Trophoblast cell (in vitro differentiated cells and primary cell): ENCODE measurements at regions not wholly inside any gene's neighbourhood (a gene's known extent, or its start where the extent isn't known, plus 50 kb on each side); places are given as distances from the start of the nearest gene placed in this dataset.

Experiments
- DNase-seq, 2 donors: peaks; one replicate each; pipeline ENCODE4 v3.0.0-alpha.2; 2016
- H2AFZ ChIP-seq: 2 replicates; pipeline ENCODE4 v1.6.1; 2013; ENCODE audit warnings: low read length, moderate library complexity, mild to moderate bottlenecking; ENCODE audit not compliant: insufficient read depth, poor library complexity
- H2AK5ac ChIP-seq: 2 replicates; pipeline ENCODE4 v1.6.1; 2013; ENCODE audit warnings: mild to moderate bottlenecking, low read length
- H2BK120ac ChIP-seq: 2 replicates; pipeline ENCODE4 v1.6.1; 2013; ENCODE audit warnings: low read length, mild to moderate bottlenecking, moderate library complexity; ENCODE audit not compliant: insufficient read depth, poor library complexity
- H2BK12ac ChIP-seq: 2 replicates; pipeline ENCODE4 v1.6.1; 2013; ENCODE audit warnings: mild to moderate bottlenecking, low read length, moderate library complexity
- H2BK5ac ChIP-seq: 2 replicates; pipeline ENCODE4 v1.6.1; 2013; ENCODE audit warnings: low read length, low read depth, moderate library complexity, mild to moderate bottlenecking; ENCODE audit not compliant: poor library complexity
- H3K14ac ChIP-seq: 2 replicates; pipeline ENCODE4 v1.6.1; 2013; ENCODE audit warnings: mild to moderate bottlenecking, low read length
- H3K18ac ChIP-seq: 2 replicates; pipeline ENCODE4 v1.6.1; 2013; ENCODE audit warnings: mild to moderate bottlenecking, low read length
- H3K23ac ChIP-seq: 2 replicates; pipeline ENCODE4 v1.6.1; 2013; ENCODE audit warnings: low read length
- H3K27ac ChIP-seq: 2 replicates; pipeline ENCODE4 v1.5.1; 2013; ENCODE audit warnings: low read depth, mild to moderate bottlenecking, inconsistent platforms, low read length, moderate library complexity
- H3K27me3 ChIP-seq: 2 replicates; pipeline ENCODE4 v1.6.1; 2013; ENCODE audit warnings: inconsistent platforms, mild to moderate bottlenecking, low read length, moderate library complexity; ENCODE audit not compliant: insufficient read depth
- H3K36me3 ChIP-seq, 2 experiments: 1 replicate in 1 of 2; 2 replicates in 1 of 2; pipeline ENCODE4 v1.6.1; 2013; ENCODE audit warnings: low read length in 2 of 2, mild to moderate bottlenecking in 2 of 2, moderate library complexity in 1 of 2; ENCODE audit not compliant: insufficient read depth in 2 of 2, control insufficient read depth in 1 of 2
- H3K4ac ChIP-seq: 2 replicates; pipeline ENCODE4 v1.6.1; 2013; ENCODE audit warnings: low read depth, mild to moderate bottlenecking, low read length, moderate library complexity
- H3K4me1 ChIP-seq, 2 experiments: 1 replicate in 1 of 2; 2 replicates in 1 of 2; pipeline ENCODE4 v1.6.1; 2013; ENCODE audit warnings: low read length in 2 of 2, mild to moderate bottlenecking in 2 of 2, moderate library complexity in 1 of 2; ENCODE audit not compliant: insufficient read depth in 2 of 2, control insufficient read depth in 1 of 2
- H3K4me2 ChIP-seq: 2 replicates; pipeline ENCODE4 v1.6.1; 2013; ENCODE audit warnings: inconsistent platforms, mild to moderate bottlenecking, low read length, moderate library complexity
- H3K4me3 ChIP-seq: 2 replicates; pipeline ENCODE4 v1.5.1; 2013; ENCODE audit warnings: mild to moderate bottlenecking, low read depth, low read length, inconsistent platforms
- H3K79me1 ChIP-seq: one replicate; pipeline ENCODE4 v1.6.1; 2013; ENCODE audit warnings: low read length
- H3K79me2 ChIP-seq: 2 replicates; pipeline ENCODE4 v1.6.1; 2013; ENCODE audit warnings: low read length, mild to moderate bottlenecking; ENCODE audit not compliant: control insufficient read depth, insufficient read depth, poor library complexity
- H3K9ac ChIP-seq: 2 replicates; pipeline ENCODE4 v1.6.1; 2013; ENCODE audit warnings: mild to moderate bottlenecking, low read length
- H3K9me3 ChIP-seq: 2 replicates; pipeline ENCODE4 v1.6.1; 2013; ENCODE audit warnings: low read depth, mild to moderate bottlenecking, control low read depth, inconsistent platforms, low read length; ENCODE audit not compliant: insufficient read depth
- H4K12ac ChIP-seq: 2 replicates; pipeline ENCODE4 v1.6.1; 2013; ENCODE audit warnings: low read depth, mild to moderate bottlenecking, low read length, moderate library complexity
- H4K8ac ChIP-seq: 2 replicates; pipeline ENCODE4 v1.6.1; 2013; ENCODE audit warnings: low read depth, mild to moderate bottlenecking, low read length, moderate library complexity
- H4K91ac ChIP-seq: one replicate; pipeline ENCODE4 v1.6.1; 2013; ENCODE audit warnings: low read depth, mild to moderate bottlenecking, low read length, moderate library complexity
- WGBS: extraction: QIAGEN DNeasy Blood & Tissue Kit; methylation state at CpG from one replicate; pipeline ENCODE4 v1.1.7; 2013; ENCODE audit warnings: missing lambda C conversion rate; ENCODE audit not compliant: insufficient read length, insufficient coverage; ENCODE audit errors: extremely low coverage; 5-methylcytosine and 5-hydroxymethylcytosine counted together

- H4K8ac ChIP-seq, result no peak overlapping the region
- H3K4ac ChIP-seq, result no peak overlapping the region
- H3K27me3 ChIP-seq, result no peaks in the 10 kb centered on the region
- peaks cover 8% of the 10 kb centered on the region for H3K9me3 ChIP-seq
- H3K79me1 ChIP-seq, result no peaks in the 10 kb centered on the region
- H3K14ac ChIP-seq, result no peak overlapping the region
- no peak overlapping the region for H3K4me2 ChIP-seq
- H2AFZ ChIP-seq, result no peak overlapping the region
- no peak overlapping the region for H3K9ac ChIP-seq
- H3K79me2 ChIP-seq, result no peaks in the 10 kb centered on the region
- no peak overlapping the region for H2BK5ac ChIP-seq
- H3K23ac ChIP-seq, result no peak overlapping the region
- no CpG with 5 or more reads among the region's 10 CpGs for WGBS
- DNase-seq, result no peak
- H3K4me3 ChIP-seq, result no peak overlapping the region
- H3K27ac ChIP-seq, result no peak overlapping the region
- H2AK5ac ChIP-seq, result no peak overlapping the region
- H4K12ac ChIP-seq, result no peak overlapping the region
- H2BK120ac ChIP-seq, result no peak overlapping the region
- no peaks in the 10 kb centered on the region for H3K36me3 ChIP-seq
- no peaks in the 10 kb centered on the region for H3K4me1 ChIP-seq
- no peak overlapping the region for H2BK12ac ChIP-seq
- H4K91ac ChIP-seq, result no peak overlapping the region
- no peak overlapping the region for H3K18ac ChIP-seq
Measured at GRCh38 chr2:2940061-2940460, 437.6 kb downstream of the EIPR1 start.

GRCh38 chr2:2939078-2939795, 438.4 kb downstream of the EIPR1 start:
- H3K9ac ChIP-seq, result no peak overlapping the region
- no peak overlapping the region for H3K4ac ChIP-seq
- no peak overlapping the region for H3K23ac ChIP-seq

GRCh38 chr2:2938481-2938880, 439.1 kb downstream of the EIPR1 start:
- no CpG with 5 or more reads among the region's 14 CpGs for WGBS
- H3K4me2 ChIP-seq, result no peak overlapping the region
- H4K12ac ChIP-seq, result no peak overlapping the region
- H3K79me1 ChIP-seq, result no peaks in the 10 kb centered on the region
- no peak overlapping the region for H3K9ac ChIP-seq
- H3K4me3 ChIP-seq, result no peak overlapping the region
- no peak for DNase-seq
- no peak overlapping the region for H2AK5ac ChIP-seq
- H3K18ac ChIP-seq, result no peak overlapping the region
- H2BK5ac ChIP-seq, result no peak overlapping the region
- no peak overlapping the region for H3K23ac ChIP-seq
- no peak overlapping the region for H4K91ac ChIP-seq
- no peak overlapping the region for H3K14ac ChIP-seq
- no peaks in the 10 kb centered on the region for H3K36me3 ChIP-seq
- H3K79me2 ChIP-seq, result no peaks in the 10 kb centered on the region
- no peak overlapping the region for H2BK12ac ChIP-seq
- H3K27ac ChIP-seq, result no peak overlapping the region
- H2AFZ ChIP-seq, result no peak overlapping the region
- H3K4me1 ChIP-seq, result no peaks in the 10 kb centered on the region
- no peak overlapping the region for H4K8ac ChIP-seq
- H3K9me3 ChIP-seq, result peaks cover 7% of the 10 kb centered on the region
- no peaks in the 10 kb centered on the region for H3K27me3 ChIP-seq
- no peak overlapping the region for H2BK120ac ChIP-seq
- H3K4ac ChIP-seq, result no peak overlapping the region

More at GRCh38 chr2:2939078-2939795, 438.4 kb downstream of the EIPR1 start:
- WGBS, result no CpG with 5 or more reads among the region's 13 CpGs
- no peaks in the 10 kb centered on the region for H3K79me1 ChIP-seq
- no peak overlapping the region for H3K18ac ChIP-seq
- no peak for DNase-seq
- peaks cover 8% of the 10 kb centered on the region for H3K9me3 ChIP-seq
- H4K12ac ChIP-seq, result no peak overlapping the region
- no peak overlapping the region for H2BK12ac ChIP-seq
- H3K4me3 ChIP-seq, result no peak overlapping the region
- no peaks in the 10 kb centered on the region for H3K27me3 ChIP-seq
- H2BK120ac ChIP-seq, result no peak overlapping the region
- no peak overlapping the region for H3K4me2 ChIP-seq
- no peaks in the 10 kb centered on the region for H3K36me3 ChIP-seq
- H2AK5ac ChIP-seq, result no peak overlapping the region
- H4K8ac ChIP-seq, result no peak overlapping the region
- no peak overlapping the region for H2BK5ac ChIP-seq
- H3K27ac ChIP-seq, result no peak overlapping the region
- H3K4me1 ChIP-seq, result no peaks in the 10 kb centered on the region
- H3K14ac ChIP-seq, result no peak overlapping the region
- no peak overlapping the region for H2AFZ ChIP-seq
- no peak overlapping the region for H4K91ac ChIP-seq
- H3K79me2 ChIP-seq, result no peaks in the 10 kb centered on the region

GRCh38 chr2:2935445-2936149, 442.0 kb downstream of the EIPR1 start:
- Histone ChIP-seq H2AFZ (no peak overlapping the region), H2BK5ac (no peak overlapping the region), H3K79me1 (no peaks in the 10 kb centered on the region), H4K12ac (no peak overlapping the region), H3K14ac (no peak overlapping the region), H2AK5ac (no peak overlapping the region), H3K4me3 (no peak overlapping the region), H3K4ac (no peak overlapping the region), H3K23ac (no peak overlapping the region), H3K9ac (no peak overlapping the region), H4K8ac (no peak overlapping the region), H2BK120ac (no peak overlapping the region), H3K27ac (no peak overlapping the region), H3K4me2 (no peak overlapping the region), H3K4me1 (no peaks in the 10 kb centered on the region), H2BK12ac (no peak overlapping the region), H3K36me3 (no peaks in the 10 kb centered on the region), H3K79me2 (no peaks in the 10 kb centered on the region), H3K27me3 (no peaks in the 10 kb centered on the region), H3K18ac (no peak overlapping the region), H4K91ac (no peak overlapping the region), H3K9me3 (peaks cover 16% of the 10 kb centered on the region)
- DNase-seq, result no peak
- no CpG with 5 or more reads among the region's 26 CpGs for WGBS
